ENCODE measurements at regions not wholly inside any gene's neighbourhood (a gene's known extent, or its start where the extent isn't known, plus 50 kb on each side); places are given as distances from the start of the nearest gene placed in this dataset.

DNA sequence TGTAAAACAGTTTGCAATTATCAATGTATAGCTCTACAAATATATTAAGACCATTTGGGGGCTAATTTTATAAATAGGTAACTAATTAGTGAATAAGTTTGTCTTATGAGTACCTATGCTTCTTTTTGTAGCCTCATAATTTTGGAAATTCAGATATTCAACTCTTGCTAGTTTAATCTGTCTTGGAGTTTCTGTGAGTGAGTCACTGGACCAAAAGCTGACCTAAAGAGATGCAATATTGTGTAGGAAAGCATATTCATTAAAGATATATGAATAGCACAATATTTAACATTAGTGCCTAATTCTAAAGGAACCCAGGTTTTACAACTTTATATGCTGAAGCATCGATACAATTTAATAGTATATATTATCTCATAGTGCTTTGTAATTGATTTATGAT is 161.3 kb upstream of the PCDH18 start:
- H3K4me1 ChIP-seq (ENCODE audit: control insufficient read depth, insufficient read depth, low read length) = no peaks in the 10 kb centered on the region
- CTCF ChIA-PET = no interaction called here
- no peak overlapping the region for H3K4me3 ChIP-seq (ENCODE audit: low read depth, low read length)
- H3K9me3 ChIP-seq (ENCODE audit: control insufficient read depth, insufficient read depth, low read depth, low read length) = no peaks in the 10 kb centered on the region
- no peaks in the 10 kb centered on the region for H3K36me3 ChIP-seq (ENCODE audit: control insufficient read depth in 2 of 2, insufficient read depth in 1 of 2, low read length in 2 of 2)
- H3K27ac ChIP-seq (ENCODE audit: extremely low read depth, low read depth, low read length) = no peak overlapping the region
- POLR2A ChIA-PET = no interaction called here
- TF ChIP-seq ZNF223 (tag by site-specific recombination; IDR thresholded peaks at IDR 0.05) (no peak), ZBTB21 (tag by site-specific recombination; IDR thresholded peaks at IDR 0.05) (no peak), ZBTB17 (tag by site-specific recombination; IDR thresholded peaks at IDR 0.05) (no peak), ZNF529 (tag by site-specific recombination; IDR thresholded peaks at IDR 0.05; ENCODE audit: insufficient replicate concordance) (no peak), RBAK (tag by site-specific recombination; IDR thresholded peaks at IDR 0.05) (no peak)

DNA sequence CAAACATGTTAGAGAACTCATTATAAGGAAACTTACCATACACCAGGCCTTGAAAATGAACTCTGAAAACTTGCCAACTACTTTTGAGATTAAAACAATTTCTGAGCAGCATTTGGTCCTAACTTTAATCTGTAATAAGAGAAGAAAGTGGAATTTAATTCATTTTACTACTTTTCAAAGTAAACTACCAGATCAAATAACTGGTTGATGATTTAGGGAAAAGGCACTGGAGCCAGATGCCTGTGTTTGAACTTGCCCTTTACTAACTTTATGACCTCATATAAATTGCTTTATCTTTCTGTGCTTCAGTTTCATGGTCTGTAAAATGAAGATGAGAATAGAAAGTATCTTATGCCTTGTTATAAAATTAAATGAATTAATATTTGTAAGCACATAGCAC is 159.9 kb upstream of the PCDH18 start:
- ChIA-PET POLR2A (no interaction called here), CTCF (no interaction called here)
- TF ChIP-seq ZNF48 (tag by site-specific recombination; IDR thresholded peaks at IDR 0.05) (no peak), ZNF501 (tag by site-specific recombination; IDR thresholded peaks at IDR 0.05) (no peak), FEZF1 (tag by site-specific recombination; IDR thresholded peaks at IDR 0.05) (peak; percentile 39; the same call in 1 of the 2 replicates), SCRT1 (tag by site-specific recombination; IDR thresholded peaks at IDR 0.05; ENCODE audit: borderline replicate concordance) (no peak), ZNF843 (tag by site-specific recombination; IDR thresholded peaks at IDR 0.05) (peak; percentile 66), ZNF175 (tag by site-specific recombination; IDR thresholded peaks at IDR 0.05) (no peak), SP3 (tag by site-specific recombination; IDR thresholded peaks at IDR 0.05) (no peak)
- TF ChIP-seq, protein P1, sequence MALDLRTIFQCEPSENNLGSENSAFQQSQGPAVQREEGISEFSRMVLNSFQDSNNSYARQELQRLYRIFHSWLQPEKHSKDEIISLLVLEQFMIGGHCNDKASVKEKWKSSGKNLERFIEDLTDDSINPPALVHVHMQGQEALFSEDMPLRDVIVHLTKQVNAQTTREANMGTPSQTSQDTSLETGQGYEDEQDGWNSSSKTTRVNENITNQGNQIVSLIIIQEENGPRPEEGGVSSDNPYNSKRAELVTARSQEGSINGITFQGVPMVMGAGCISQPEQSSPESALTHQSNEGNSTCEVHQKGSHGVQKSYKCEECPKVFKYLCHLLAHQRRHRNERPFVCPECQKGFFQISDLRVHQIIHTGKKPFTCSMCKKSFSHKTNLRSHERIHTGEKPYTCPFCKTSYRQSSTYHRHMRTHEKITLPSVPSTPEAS (tag by site-specific recombination; IDR thresholded peaks at IDR 0.05) = no peak
- TF ChIP-seq, protein P2, sequence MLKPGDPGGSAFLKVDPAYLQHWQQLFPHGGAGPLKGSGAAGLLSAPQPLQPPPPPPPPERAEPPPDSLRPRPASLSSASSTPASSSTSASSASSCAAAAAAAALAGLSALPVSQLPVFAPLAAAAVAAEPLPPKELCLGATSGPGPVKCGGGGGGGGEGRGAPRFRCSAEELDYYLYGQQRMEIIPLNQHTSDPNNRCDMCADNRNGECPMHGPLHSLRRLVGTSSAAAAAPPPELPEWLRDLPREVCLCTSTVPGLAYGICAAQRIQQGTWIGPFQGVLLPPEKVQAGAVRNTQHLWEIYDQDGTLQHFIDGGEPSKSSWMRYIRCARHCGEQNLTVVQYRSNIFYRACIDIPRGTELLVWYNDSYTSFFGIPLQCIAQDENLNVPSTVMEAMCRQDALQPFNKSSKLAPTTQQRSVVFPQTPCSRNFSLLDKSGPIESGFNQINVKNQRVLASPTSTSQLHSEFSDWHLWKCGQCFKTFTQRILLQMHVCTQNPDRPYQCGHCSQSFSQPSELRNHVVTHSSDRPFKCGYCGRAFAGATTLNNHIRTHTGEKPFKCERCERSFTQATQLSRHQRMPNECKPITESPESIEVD (tag by site-specific recombination; IDR thresholded peaks at IDR 0.05) = peak; percentile 80
- TF ChIP-seq, protein P3, sequence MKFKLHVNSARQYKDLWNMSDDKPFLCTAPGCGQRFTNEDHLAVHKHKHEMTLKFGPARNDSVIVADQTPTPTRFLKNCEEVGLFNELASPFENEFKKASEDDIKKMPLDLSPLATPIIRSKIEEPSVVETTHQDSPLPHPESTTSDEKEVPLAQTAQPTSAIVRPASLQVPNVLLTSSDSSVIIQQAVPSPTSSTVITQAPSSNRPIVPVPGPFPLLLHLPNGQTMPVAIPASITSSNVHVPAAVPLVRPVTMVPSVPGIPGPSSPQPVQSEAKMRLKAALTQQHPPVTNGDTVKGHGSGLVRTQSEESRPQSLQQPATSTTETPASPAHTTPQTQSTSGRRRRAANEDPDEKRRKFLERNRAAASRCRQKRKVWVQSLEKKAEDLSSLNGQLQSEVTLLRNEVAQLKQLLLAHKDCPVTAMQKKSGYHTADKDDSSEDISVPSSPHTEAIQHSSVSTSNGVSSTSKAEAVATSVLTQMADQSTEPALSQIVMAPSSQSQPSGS (tag by site-specific recombination; IDR thresholded peaks at IDR 0.05; ENCODE audit: low read depth) = peak; percentile 25; the same call in 1 of the 2 replicates
- TF ChIP-seq, protein P4, sequence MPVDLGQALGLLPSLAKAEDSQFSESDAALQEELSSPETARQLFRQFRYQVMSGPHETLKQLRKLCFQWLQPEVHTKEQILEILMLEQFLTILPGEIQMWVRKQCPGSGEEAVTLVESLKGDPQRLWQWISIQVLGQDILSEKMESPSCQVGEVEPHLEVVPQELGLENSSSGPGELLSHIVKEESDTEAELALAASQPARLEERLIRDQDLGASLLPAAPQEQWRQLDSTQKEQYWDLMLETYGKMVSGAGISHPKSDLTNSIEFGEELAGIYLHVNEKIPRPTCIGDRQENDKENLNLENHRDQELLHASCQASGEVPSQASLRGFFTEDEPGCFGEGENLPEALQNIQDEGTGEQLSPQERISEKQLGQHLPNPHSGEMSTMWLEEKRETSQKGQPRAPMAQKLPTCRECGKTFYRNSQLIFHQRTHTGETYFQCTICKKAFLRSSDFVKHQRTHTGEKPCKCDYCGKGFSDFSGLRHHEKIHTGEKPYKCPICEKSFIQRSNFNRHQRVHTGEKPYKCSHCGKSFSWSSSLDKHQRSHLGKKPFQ (tag by site-specific recombination; IDR thresholded peaks at IDR 0.05) = no peak
- H3K4me1 ChIP-seq (ENCODE audit: control insufficient read depth, insufficient read depth, low read length) = no peaks in the 10 kb centered on the region
- no peak overlapping the region for H3K27ac ChIP-seq (ENCODE audit: extremely low read depth, low read depth, low read length)
- no peak overlapping the region for H3K4me3 ChIP-seq (ENCODE audit: low read depth, low read length)
- no peaks in the 10 kb centered on the region for H3K9me3 ChIP-seq (ENCODE audit: control insufficient read depth, insufficient read depth, low read depth, low read length)
- no peaks in the 10 kb centered on the region for H3K36me3 ChIP-seq (ENCODE audit: control insufficient read depth in 2 of 2, insufficient read depth in 1 of 2, low read length in 2 of 2)

DNA sequence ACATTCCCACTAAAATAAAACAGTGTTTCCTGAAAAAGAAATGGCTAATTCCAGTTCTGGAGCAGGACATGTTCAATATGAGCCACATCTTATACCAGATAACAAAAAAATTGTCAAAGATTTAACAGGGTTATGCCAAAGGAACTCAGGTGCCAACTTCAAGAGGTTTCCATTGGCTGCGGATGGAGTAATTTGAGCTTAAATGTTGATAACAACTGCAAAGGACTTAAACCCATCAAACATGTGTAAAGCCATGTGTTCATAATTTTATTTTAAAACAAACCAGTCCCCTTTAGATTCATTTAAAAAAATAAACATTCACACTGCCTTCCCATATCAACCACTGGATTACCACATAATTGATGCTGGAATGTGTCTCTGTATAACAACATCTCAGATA is 156.4 kb upstream of the PCDH18 start:
- no peaks in the 10 kb centered on the region for H3K9me3 ChIP-seq (ENCODE audit: control insufficient read depth, insufficient read depth, low read depth, low read length)
- no peaks in the 10 kb centered on the region for H3K36me3 ChIP-seq (ENCODE audit: control insufficient read depth in 2 of 2, insufficient read depth in 1 of 2, low read length in 2 of 2)
- ChIA-PET CTCF (no interaction called here), POLR2A (no interaction called here)
- no peak overlapping the region for H3K4me3 ChIP-seq (ENCODE audit: low read depth, low read length)
- no peak overlapping the region for H3K27ac ChIP-seq (ENCODE audit: extremely low read depth, low read depth, low read length)
- no peaks in the 10 kb centered on the region for H3K4me1 ChIP-seq (ENCODE audit: control insufficient read depth, insufficient read depth, low read length)
- TF ChIP-seq ZBTB17 (tag by site-specific recombination; IDR thresholded peaks at IDR 0.05) = no peak
- no peak for TF ChIP-seq KLF10 (tag by site-specific recombination; IDR thresholded peaks at IDR 0.05)
- no peak for TF ChIP-seq ZNF426 (tag by site-specific recombination; IDR thresholded peaks at IDR 0.05)
- TF ChIP-seq ZNF571 (tag by site-specific recombination; IDR thresholded peaks at IDR 0.05) = no peak
- no peak for TF ChIP-seq MZF1 (tag by site-specific recombination; IDR thresholded peaks at IDR 0.05; ENCODE audit: borderline replicate concordance)
- TF ChIP-seq ZNF112 (tag by site-specific recombination; IDR thresholded peaks at IDR 0.05) = no peak
- TF ChIP-seq, protein P5, sequence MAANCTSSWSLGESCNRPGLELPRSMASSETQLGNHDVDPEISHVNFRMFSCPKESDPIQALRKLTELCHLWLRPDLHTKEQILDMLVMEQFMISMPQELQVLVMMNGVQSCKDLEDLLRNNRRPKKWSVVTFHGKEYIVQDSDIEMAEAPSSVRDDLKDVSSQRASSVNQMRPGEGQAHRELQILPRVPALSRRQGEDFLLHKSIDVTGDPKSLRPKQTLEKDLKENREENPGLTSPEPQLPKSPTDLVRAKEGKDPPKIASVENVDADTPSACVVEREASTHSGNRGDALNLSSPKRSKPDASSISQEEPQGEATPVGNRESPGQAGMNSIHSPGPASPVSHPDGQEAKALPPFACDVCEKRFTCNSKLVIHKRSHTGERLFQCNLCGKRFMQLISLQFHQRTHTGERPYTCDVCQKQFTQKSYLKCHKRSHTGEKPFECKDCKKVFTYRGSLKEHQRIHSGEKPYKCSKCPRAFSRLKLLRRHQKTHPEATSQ (tag by site-specific recombination; IDR thresholded peaks at IDR 0.05) = no peak
- TF ChIP-seq ZNF404 (tag by site-specific recombination; IDR thresholded peaks at IDR 0.05) = no peak
- no peak for TF ChIP-seq ZFP37 (tag by site-specific recombination; IDR thresholded peaks at IDR 0.05)
- no peak for TF ChIP-seq ZNF311 (tag by site-specific recombination; IDR thresholded peaks at IDR 0.05; ENCODE audit: borderline replicate concordance)
- TF ChIP-seq IKZF3 (tag by site-specific recombination; IDR thresholded peaks at IDR 0.05) = no peak
- no peak for TF ChIP-seq OSR2 (tag by site-specific recombination; IDR thresholded peaks at IDR 0.05)
- TF ChIP-seq ZNF529 (tag by site-specific recombination; IDR thresholded peaks at IDR 0.05; ENCODE audit: insufficient replicate concordance) = no peak

Data from HEK293 (cell line).